HG03565 (cell line): ENCODE measurements at regions not wholly inside any gene's neighbourhood (a gene's known extent, or its start where the extent isn't known, plus 50 kb on each side); places are given as distances from the start of the nearest gene placed in this dataset.

ENCODE experiments used
- ATAC-seq: cut with Tn5 transposase; IDR thresholded peaks from one replicate; pipeline ENCODE4 v1.9.1; 2021; ENCODE audit warnings: mild to moderate bottlenecking, moderate library complexity; ENCODE audit not compliant: unreplicated experiment

GRCh38 chr9:687994-688393 is 153.5 kb upstream of the DMRT1 start:
- ATAC-seq, result no peak

- no peak for ATAC-seq
Measured at GRCh38 chr9:690517-691111, 150.9 kb upstream of the DMRT1 start.

GRCh38 chr9:691825-692400 is 149.6 kb upstream of the DMRT1 start:
- no peak for ATAC-seq

GRCh38 chr9:692636-693129 is 148.8 kb upstream of the DMRT1 start:
- no peak for ATAC-seq

- ATAC-seq, result no peak
Measured at GRCh38 chr9:693201-694091, 148.1 kb upstream of the DMRT1 start.

- no peak for ATAC-seq
Measured at GRCh38 chr9:694092-694402, 147.4 kb upstream of the DMRT1 start.

GRCh38 chr9:694403-695154 is 146.9 kb upstream of the DMRT1 start:
- no peak for ATAC-seq

GRCh38 chr9:695252-695651 is 146.2 kb upstream of the DMRT1 start:
- no peak for ATAC-seq

GRCh38 chr9:696332-697323 is 144.9 kb upstream of the DMRT1 start:
- ATAC-seq, result no peak

GRCh38 chr9:698276-698675 is 143.2 kb upstream of the DMRT1 start:
- ATAC-seq, result no peak

GRCh38 chr9:698954-699353 is 142.5 kb upstream of the DMRT1 start:
- no peak for ATAC-seq

GRCh38 chr9:699396-699795 is 142.1 kb upstream of the DMRT1 start:
- no peak for ATAC-seq

- peak; percentile 54 for ATAC-seq
Measured at GRCh38 chr9:700365-701282, 140.9 kb upstream of the DMRT1 start.

- ATAC-seq, result no peak
Measured at GRCh38 chr9:703392-703791, 138.1 kb upstream of the DMRT1 start.

GRCh38 chr9:706073-706472 is 135.4 kb upstream of the DMRT1 start:
- no peak for ATAC-seq

GRCh38 chr9:706606-707459 is 134.7 kb upstream of the DMRT1 start:
- ATAC-seq, result no peak

- no peak for ATAC-seq
Measured at GRCh38 chr9:708182-708550, 133.3 kb upstream of the DMRT1 start.
